Right ventricle myocardium inferior (tissue), 1 donor: ENCODE measurements at regions not wholly inside any gene's neighbourhood (a gene's known extent, or its start where the extent isn't known, plus 50 kb on each side); places are given as distances from the start of the nearest gene placed in this dataset.

ENCODE experiments used
- ATAC-seq: fragments of 200-7000 bp; cut with Tn5 transposase; one replicate; pipeline ENCODE4 v1.9.1; 2020; ENCODE audit warnings: mild to moderate bottlenecking, moderate library complexity
- DNase-seq: peaks from one replicate; pipeline ENCODE4 v3.0.0; 2021; ENCODE audit errors: missing footprints
- intact Hi-C: fragments of 100-400 bp; cut with DNase I; formaldehyde crosslinking; loops from one replicate; pipeline ENCODE4 v1.11.0; 2022
- donor health status: DM: no; HTN: yes; CAD: no; lungs with severe emphysema.

DNA sequence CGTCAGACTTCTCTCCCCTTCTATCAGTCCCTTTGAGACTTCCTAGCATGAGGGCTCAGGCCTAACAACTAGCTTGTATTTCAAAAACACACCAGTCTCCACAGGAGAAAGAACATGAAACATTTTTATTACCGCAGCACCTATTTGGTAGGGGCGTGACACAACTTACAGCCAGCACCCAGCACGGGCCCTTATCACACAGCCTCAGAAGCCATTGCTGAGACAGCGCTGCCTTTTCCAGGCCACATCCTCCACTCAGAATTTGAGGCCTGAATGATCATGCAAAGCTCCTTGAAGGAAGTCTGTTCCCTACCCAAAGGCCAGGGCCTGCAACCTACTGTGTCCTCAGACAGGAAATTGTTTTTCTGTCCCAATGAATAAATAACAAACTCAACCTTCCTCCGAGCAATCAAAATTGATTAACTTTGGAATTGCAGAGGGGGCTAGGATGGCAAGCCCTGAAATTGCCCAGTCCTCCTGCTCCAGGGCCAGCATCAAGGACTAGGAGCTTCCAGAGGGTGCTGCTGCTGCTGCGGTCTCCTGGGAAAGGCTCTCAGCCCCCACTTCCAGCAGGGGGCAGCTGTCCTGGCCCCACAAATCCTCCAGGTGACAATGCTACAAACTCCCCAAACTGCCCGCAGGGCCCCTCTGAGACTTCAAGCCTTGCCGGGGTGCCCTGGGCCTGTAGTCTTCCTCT, 94.3 kb upstream of the GALNT2 start:
- ATAC-seq (no peak), DNase-seq (no peak)
- intact Hi-C loops = no loop called here

DNA sequence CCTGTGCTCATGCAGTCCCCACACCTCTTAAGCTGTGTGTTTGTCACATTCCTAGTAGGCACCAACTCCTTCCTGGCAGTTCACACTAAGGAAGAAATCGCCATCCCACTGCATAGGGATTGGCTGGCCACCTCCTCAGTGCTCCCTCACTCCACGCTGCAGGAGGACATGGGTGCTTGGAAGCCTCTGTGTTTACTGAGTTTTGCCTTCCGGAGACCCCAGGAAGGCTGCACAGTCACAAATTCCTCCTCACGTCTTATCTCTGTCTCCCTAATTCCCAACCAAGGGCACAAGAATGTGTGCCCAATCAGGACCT, 93.8 kb upstream of the GALNT2 start:
- DNase-seq = no peak
- intact Hi-C loops = no loop called here
- ATAC-seq = no peak

DNA sequence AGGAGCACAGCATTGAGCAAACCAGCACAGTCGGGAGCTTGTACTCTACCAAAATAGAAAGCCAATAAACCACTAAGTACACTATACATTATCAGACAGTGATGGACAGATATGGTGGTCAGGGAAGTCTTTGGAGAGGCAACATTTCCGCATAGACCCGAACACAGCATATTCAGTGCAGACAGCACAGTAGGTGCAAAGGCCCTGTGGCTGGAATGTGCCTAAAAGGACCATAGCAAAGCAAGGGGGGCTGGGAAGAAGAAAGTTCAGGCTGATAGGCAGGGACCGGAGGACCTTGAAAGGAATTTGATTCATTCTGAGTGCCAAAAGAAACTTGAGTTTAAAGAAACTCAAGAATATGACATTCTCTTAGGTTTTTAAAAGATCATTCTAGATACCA, 92.0 kb upstream of the GALNT2 start:
- ATAC-seq = no peak
- intact Hi-C loops = no loop called here
- no peak for DNase-seq

DNA sequence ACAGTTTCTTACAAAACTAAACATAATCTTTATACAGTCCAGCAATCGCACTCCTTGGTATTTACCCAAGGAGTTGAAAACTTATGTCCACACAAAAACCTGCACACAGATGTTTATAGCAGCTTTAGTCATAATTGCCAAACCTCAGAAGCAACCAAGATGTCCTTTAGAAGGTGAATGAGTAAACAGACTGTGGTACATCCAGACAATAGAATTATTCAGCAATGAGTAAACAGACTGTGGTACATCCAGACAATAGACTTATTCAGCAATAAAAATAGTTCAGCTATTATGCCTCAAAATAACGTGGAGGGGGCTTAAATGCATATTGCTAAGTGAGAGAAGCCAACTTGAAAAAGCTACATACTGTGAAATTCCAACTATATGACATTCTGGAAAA, 87.0 kb upstream of the GALNT2 start:
- no peak for ATAC-seq
- intact Hi-C loops = no loop called here
- DNase-seq = no peak

DNA sequence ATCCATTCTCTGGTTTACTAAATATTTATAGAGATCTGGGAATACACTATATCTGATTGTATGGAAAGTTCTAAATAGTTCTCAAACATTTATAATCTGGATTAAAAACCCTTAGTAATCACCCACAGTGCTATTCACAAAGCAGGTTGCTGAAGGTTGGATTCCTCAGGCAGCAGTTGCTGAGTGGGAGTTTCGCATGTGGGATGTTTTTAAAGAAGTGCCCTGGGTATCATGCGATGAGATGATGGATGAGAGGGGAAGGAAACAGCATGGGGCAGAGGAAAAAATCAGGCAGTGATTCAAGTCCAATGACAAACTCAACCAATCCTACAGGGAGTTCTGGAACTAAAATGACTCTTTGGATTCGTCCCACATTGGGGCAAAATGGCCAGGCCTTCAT, 85.3 kb upstream of the GALNT2 start:
- intact Hi-C loops = no loop called here
- ATAC-seq = no peak
- no peak for DNase-seq

DNA sequence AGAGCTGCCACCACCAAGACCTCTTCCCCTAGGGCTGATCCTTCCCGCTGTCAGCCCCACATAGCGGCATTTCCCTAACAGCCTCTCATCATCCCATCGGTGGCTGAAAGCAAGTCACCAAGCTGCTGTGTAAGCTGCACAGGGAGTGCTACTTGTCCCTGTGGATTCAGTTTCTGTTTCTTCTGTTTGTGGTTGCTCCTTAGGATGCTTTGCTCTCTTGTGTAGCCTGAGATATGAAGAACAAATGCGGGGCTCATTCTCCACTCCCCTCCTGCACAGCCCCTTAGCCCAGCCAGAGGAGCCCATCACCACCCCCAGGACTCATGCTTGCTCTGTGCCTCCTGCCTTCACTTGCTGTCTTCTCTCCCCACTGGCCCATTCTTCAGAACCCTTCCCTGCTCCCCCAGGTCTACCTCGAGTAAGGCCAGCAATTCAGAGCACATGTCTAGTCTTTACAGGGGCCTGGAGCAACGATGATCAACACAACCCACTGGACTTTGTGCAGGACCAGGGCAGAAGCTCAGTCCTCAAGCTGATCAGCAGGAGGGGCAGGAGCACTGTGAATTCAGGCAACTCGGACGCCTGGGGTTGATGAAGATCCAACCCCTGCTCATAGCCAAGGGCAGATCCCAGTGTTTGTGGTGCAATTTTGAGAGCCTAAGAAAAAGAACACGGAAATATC, 82.6 kb upstream of the GALNT2 start:
- no peak for ATAC-seq
- intact Hi-C loops = no loop called here
- no peak for DNase-seq

DNA sequence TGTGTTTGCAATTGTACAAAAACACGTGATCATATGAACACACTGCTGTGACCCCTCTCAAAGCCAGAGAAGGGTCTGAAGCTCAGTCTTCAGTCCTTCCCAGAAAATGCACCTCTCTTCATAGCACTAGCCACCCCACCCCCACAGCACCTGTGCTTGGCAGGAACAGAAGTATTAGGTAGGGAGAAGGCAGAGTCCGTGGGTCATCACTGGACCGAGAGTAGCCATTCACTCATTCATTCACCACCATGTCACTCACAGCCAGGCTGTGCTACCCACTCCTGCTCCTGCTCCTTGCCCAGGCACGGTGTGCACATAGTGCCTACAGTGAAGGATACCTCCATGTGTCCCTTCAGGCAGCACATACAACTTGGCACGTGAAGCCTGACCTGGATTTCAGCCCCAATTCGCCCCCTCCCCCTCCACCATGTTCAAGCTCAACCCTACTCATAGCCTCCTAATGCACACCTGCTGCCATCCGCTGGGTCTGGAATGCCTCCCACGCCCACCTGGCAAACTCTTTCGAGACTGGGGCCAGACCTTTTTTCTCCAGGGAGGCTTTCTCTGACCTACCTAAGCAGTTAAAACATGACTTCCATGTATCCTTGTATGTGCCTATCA, 81.9 kb upstream of the GALNT2 start:
- ATAC-seq (no peak), DNase-seq (no peak)
- intact Hi-C loops = no loop called here

DNA sequence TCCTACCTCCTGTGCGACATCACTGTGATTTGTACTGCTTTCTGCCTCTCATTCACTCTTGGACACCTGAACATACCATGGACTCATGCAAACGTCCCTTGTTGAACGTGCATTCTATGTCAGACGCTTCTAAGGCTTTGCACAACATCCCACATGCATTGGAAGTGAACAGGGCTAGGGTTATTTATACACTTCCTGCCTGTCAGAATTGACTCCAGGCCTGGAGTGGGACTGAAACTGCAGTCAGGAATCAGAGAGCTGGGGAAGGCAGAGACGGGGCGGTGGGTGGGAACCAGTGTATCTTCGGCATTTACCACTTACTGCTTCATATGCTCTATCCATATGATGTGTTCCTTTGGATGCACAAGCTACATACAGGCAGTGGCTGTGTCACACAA, 81.4 kb upstream of the GALNT2 start:
- intact Hi-C loops = no loop called here
- no peak for ATAC-seq
- DNase-seq = no peak

DNA sequence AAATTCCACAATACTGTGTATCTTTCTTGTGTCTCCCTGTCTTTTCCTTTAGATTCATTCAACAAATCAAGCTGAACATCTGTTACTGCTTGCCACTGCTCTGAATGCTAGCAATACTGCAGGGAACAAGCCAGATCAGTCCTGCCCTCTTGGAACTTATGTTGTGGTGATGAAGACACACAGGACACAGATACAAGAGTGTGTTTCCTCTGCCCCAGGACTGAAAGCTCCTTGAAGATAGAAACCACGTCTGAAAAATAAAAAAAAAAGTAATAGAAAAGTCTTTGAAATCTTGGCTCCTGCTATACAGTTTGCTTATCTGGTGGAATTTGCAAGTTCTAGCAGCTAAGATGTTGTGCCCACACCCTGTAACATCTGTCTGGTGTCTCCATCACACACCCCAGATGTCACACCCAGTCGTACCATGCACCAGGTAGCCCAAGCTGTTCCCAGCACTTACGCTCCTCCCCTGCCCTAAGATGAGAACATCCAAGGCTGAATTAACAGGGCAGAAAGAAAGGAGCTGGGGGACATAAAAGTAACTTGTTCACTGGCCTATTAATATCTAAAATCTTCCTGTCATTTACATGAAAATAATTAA, 80.2 kb upstream of the GALNT2 start:
- intact Hi-C loops = no loop called here
- no peak for DNase-seq
- ATAC-seq = no peak

DNA sequence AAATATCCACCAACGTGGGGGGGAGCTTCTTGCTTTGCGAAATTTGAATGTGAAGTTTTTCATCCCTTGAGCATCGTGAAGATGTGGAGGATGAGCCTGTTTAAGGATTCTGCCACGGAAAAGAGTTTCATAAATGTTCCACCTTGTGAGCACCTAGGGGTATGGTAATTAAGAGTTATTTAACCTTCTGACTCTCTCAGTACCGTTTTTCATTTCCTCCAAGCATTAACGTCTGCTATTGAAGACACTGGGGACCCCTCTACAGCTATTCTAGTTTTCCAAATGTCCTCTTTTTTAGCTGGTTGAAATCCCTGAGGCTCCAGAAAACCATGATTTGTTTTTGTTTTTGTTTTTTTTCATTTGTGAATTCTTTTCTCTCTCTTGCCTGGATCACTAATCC, 79.1 kb upstream of the GALNT2 start:
- intact Hi-C loops = no loop called here
- ATAC-seq = no peak
- no peak for DNase-seq

DNA sequence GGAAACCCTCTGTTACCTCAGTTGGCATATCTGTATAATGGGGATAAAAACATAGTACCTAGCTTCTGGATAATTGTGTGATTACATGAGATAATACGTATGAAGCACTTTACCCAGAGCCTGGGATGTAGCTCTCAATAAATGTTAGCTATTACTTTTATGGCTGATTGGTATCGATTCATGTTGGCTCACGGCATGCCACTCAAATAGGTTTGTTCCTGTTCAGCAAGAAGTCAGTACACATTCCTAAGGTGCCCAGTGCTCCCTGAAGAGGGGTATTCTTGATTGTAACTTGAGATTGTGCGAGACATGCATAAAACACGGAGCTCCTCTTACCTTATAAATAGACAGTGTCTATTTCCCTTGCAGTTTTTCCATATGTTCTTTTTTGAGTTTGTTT, 78.5 kb upstream of the GALNT2 start:
- intact Hi-C loops = no loop called here
- no peak for ATAC-seq
- DNase-seq = no peak

DNA sequence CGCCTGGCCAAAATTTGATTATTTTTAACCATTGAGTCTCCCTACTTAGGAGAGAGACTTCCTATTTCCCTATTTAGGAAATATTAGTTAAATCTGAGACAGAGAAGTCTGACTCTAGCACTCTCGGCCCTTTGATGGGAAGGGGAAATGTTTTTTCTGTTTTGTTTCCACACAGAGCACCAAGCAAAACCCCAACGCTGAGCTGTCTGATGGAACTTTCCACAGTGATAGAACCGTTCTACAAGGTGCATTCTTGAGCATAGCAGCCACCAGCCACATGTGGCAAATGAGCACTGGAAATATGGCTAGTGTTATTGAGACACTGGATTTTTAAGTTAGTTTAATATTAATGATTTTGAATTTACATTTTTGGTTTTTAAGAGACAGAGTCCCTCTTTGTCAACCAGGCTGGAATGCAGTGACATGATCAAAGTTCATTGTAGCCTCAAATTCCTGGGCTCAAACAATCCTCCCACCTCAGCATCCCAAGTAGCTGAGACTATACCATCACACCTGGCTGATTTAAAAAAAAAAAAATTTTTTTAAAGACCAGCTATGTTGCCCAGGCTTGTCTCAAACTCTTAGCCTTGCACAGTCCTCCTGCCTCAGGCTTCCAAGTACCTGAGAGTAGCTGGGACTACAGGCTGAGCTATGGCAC, 77.3 kb upstream of the GALNT2 start:
- no peak for ATAC-seq
- no peak for DNase-seq
- intact Hi-C loops = no loop called here

DNA sequence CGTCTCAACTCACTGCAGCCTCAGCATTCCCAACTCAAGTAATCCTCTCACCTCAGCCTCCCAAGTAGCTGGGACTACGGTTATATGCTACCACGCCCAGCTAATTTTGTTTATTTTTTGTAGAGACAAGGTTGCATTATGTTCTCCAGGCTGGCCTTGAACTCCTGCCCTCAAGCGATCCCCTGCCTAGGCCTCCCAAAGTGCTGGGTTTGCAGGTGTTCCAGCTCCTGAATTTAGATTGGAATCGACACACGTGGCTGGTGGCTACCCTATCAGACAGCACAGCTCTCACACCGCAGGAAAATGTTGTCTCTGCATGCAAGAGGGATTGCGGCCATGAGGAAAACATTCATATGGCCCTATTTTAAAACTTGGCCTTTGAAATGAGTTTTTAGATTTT, 76.7 kb upstream of the GALNT2 start:
- intact Hi-C loops = no loop called here
- ATAC-seq (no peak), DNase-seq (no peak)

DNA sequence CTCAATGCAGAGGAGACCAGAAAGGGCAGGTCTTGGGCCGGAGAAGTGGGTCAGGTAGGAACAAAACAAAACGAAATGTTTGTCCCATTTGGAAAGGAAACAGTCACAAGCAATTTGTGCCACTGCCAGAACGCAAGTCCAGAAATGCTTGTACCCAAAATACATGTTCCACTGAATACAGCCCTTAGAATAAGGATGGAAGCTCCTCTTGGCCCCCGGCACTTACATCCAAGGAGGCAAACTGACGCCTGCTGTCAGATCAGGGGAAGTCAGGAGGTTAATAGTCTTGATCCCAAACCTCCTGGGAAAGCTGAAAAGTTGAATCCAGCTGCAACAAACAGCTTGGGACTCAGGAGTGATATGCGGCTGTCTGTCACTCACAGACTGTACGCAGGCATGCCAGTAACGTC, 75.9 kb upstream of the GALNT2 start:
- DNase-seq = no peak
- ATAC-seq = no peak
- intact Hi-C loops = no loop called here

DNA sequence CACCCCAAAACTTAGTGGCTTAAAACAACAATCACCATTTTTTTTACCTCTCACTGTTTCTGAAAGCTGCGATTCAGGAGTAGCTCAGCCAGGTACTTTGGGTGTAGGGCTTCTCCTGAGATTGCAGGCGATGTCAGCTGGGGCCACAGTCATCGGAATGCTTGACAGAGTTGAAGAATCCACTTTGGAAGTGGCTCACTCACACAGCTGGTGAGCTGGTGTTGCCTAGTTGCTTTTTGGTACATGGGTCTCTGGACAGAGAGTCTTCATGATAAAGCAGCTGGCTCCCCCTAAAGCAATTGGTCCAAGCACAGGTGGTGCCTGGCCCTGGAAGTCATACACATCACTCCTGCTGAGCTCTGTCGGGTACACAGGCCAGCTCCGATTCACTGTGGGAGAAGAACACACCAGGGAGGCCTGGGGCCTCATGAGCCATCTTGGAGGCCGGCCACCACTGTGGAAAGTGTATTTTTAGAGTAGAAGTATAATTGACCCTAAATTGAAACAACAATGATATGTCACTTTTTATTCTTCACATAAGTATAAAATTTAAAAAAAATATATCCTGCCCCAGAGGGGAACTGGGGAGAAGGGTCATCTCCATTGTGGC, 75.2 kb upstream of the GALNT2 start:
- no peak for DNase-seq
- ATAC-seq = no peak
- intact Hi-C loops = no loop called here

DNA sequence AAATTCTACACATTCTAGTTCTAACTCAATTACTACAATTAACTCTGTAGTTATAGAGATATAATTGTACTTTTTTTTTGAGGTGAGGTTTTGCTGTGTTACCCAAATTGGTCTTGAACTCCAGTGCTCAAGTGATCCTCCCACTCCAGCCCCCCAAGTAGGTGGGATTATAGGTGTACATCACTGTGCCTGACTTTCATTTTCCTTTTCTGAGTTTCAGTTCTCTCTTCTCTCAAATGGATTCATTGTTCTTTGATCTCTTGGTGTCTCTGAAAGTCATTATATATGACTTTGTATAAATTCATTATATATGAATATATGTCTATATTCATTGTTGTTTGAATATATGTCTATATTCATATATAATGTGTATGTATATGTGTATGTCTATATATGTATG, 74.0 kb upstream of the GALNT2 start:
- ATAC-seq (no peak), DNase-seq (no peak)
- intact Hi-C loops = no loop called here

DNA sequence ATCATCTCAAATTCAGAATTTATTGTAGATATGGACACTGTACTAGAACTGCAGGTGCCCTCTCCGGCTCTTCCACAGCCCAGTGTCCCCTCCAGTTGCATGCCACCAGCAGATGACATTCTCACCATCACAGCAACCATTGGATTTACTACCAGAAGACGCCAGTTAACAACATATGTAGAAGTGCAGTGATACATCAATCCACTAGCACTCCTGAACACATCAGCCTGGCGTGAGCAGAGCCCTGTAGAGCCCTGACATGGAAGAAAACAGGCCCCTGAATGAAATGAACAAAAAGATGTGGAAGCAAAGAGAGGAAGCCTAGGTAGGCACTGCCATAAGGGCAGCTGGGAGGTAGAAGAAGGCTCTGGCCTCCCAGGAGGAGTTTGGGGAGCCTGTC, 73.1 kb upstream of the GALNT2 start:
- DNase-seq (no peak), ATAC-seq (no peak)
- intact Hi-C loops = no loop called here

DNA sequence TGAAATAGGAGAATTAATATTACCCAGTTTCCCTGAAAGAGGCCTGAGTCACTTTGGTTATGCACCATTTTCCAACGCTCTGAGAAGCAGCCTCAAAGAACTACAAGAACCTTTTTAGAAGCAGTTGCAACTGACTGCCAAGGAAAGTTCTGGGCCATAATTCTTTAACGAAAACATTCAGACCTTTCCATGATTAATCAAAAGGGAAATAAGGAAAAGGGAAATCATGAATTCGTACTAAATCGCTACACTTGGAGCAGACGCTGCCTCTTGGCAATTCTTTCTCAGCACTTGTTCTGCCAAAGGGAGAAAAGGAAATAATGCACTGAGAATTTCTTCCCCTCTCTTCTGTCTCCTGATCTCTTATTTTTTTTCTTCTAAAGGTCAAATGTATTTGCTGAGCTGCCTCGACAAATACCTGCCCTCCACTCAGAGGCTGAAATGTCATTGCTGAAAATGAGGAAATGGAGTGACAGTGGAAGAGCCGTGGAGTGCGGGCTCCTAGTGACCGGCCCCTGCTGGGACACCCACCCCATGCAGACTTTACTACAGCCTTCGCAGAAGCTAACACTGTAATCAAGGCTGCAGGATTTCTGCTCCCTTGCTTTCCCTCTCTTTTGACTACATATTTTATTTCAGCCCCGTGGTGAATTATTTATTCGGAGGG, 67.9 kb upstream of the GALNT2 start:
- intact Hi-C loops = no loop called here
- ATAC-seq (no peak), DNase-seq (no peak)
